Rectal smooth muscle tissue (tissue), 1 donor: ENCODE measurements at regions not wholly inside any gene's neighbourhood (a gene's known extent, or its start where the extent isn't known, plus 50 kb on each side); places are given as distances from the start of the nearest gene placed in this dataset.

Experiments
- H3K27ac ChIP-seq: one replicate; pipeline ENCODE4 v1.7.0; 2013; ENCODE audit warnings: low read depth, low read length, inconsistent platforms
- H3K27me3 ChIP-seq: one replicate; pipeline ENCODE4 v1.7.0; 2013; ENCODE audit warnings: low read length; ENCODE audit not compliant: control insufficient read depth, insufficient read depth
- H3K36me3 ChIP-seq: one replicate; pipeline ENCODE4 v1.7.0; 2013; ENCODE audit warnings: low read length; ENCODE audit not compliant: control insufficient read depth, insufficient read depth
- H3K4me1 ChIP-seq: one replicate; pipeline ENCODE4 v1.7.0; 2013; ENCODE audit warnings: low read length; ENCODE audit not compliant: control insufficient read depth, insufficient read depth
- H3K4me3 ChIP-seq: one replicate; pipeline ENCODE4 v1.7.0; 2013; ENCODE audit warnings: low read length
- H3K9ac ChIP-seq: one replicate; pipeline ENCODE4 v1.7.0; 2013; ENCODE audit warnings: low read length

DNA sequence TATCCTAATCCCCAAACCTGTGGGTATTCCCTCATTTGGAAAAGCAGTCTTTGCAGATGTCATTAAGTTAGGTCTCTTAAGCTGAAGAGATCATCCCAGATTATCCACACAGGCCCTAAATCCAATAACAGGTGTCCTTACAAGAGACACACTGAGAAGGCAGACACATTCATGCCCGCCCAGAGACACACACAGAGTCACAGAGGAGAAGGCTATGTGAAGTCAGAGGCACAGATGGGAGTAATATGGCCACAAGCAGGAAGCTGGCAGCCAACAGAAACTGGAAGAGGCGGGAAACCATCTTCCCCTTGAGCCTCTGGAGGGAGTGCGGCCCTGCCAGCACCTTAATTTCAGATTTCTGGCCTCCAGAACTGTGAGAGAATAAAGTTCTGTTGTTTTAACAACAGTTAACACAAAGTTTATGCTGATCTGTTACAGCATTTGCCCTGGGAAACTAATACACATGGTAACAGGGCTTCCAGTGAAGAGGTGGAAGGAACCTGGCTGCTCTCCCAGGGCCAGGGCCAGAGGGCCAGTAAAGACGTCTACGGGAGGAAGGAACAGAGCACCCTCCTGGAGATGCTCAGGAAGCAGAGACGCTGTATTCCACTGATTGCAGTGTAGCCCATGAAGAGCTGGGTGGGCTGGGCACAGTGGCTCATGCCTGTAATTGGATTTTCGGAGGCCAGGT is 217.5 kb downstream of the GLI2 start:
- Histone ChIP-seq H3K9ac (no peak overlapping the region), H3K27me3 (no peaks in the 10 kb centered on the region), H3K36me3 (no peaks in the 10 kb centered on the region), H3K27ac (no peak overlapping the region), H3K4me1 (no peaks in the 10 kb centered on the region), H3K4me3 (no peak overlapping the region)

DNA sequence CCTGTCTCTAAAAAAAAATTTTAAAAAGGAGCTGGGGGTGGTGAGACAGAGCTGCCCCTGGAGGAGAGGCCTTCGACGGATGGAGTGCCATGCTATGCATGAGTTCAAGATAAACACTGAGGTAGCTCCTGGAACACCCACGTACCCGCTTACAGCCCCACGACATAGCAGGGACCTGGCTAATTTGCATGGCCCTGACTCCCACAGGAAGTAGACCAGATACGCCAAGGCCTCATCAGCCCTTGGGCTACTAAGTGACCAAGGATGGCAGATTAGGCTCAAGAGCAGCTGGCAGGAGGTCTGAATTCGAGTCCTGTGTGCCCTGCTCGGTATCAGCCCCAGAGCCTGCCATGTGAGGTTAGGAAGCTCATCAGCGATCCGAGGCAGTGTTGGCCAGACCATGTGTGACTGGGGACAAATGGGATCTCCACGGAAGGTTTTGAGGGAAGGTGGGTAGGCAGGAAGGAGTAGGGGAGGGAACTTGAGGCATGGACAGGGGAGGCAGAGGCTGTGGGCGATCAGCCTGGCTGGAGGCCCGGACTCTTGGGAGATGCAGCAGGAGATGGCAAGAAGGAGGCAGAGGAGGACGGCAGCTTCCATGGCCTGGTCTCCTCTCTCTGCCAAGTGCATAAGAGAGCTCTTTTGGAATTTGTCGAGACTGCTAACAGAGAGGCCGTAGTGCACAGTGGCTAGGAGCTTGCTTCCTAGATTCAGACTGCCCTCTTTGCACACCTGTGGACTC is 218.3 kb downstream of the GLI2 start:
- no peak overlapping the region for H3K9ac ChIP-seq
- no peaks in the 10 kb centered on the region for H3K27me3 ChIP-seq
- H3K4me3 ChIP-seq = no peak overlapping the region
- no peak overlapping the region for H3K27ac ChIP-seq
- H3K36me3 ChIP-seq = no peaks in the 10 kb centered on the region
- no peaks in the 10 kb centered on the region for H3K4me1 ChIP-seq

- Histone ChIP-seq H3K27ac (no peak overlapping the region), H3K9ac (no peak overlapping the region), H3K4me3 (no peak overlapping the region), H3K36me3 (no peaks in the 10 kb centered on the region), H3K27me3 (no peaks in the 10 kb centered on the region), H3K4me1 (no peaks in the 10 kb centered on the region)
Observed at GRCh38 chr2:120954939-120955338, 219.3 kb downstream of the GLI2 start.

DNA sequence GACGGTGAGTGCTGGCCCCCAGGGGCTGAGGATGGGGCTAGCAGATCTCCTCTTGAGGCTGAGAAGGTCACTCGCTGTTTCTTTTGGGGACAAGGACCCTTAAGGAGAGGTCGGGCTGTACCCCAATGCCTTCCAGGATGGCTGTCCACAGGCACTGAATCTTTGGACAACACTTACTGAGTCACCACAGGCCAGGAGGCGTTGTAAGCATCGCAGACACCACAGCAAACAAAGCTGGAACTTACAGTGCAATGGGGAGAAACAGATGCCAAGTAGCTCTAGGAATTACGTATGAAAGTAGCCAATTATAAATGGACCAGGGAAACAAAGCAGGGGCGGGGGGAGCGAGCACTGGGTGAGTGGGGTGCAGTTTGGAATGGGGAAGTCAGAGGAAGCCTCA is 219.8 kb downstream of the GLI2 start:
- Histone ChIP-seq H3K27me3 (no peaks in the 10 kb centered on the region), H3K4me1 (no peaks in the 10 kb centered on the region), H3K36me3 (no peaks in the 10 kb centered on the region), H3K4me3 (no peak overlapping the region), H3K9ac (no peak overlapping the region), H3K27ac (no peak overlapping the region)

DNA sequence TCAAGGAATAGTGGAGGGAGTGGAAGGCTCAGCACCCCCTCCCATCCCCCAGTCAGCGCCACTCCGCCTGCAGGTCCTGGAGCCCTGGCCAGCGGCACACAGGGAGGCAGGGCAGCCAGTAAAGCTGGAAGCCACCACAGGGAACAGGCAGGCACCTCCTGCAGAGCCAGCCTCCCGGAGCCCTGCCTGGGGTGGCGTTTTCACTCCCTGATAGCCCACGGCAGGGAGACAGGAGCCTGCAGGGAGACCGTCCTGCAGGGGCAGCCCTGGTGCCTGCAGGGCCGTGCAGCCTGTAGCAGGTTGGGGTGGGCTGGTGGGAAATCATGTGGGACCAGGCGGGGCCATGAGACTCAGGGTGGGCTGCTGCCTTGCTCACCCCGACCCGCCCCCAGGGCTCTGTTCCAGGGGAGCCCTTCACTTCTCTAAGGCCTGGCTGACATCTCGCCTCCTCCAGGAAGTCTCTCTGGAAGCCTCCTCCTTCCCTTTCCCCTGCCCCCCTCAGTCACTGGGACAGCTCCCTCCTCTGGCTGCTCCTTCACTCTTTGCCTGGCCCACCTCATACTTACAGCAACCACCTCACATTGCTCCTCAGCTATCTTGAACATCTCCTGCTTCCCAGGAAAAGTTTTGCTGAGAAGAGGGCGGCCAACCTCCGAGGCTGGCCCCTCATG is 221.0 kb downstream of the GLI2 start:
- H3K27me3 ChIP-seq = no peaks in the 10 kb centered on the region
- no peak overlapping the region for H3K27ac ChIP-seq
- H3K4me3 ChIP-seq = no peak overlapping the region
- H3K36me3 ChIP-seq = no peaks in the 10 kb centered on the region
- no peaks in the 10 kb centered on the region for H3K4me1 ChIP-seq
- H3K9ac ChIP-seq = no peak overlapping the region

GRCh38 chr2:120957905-120958304 is 222.2 kb downstream of the GLI2 start:
- Histone ChIP-seq H3K9ac (no peak overlapping the region), H3K27ac (no peak overlapping the region), H3K4me1 (no peaks in the 10 kb centered on the region), H3K27me3 (no peaks in the 10 kb centered on the region), H3K36me3 (no peaks in the 10 kb centered on the region), H3K4me3 (no peak overlapping the region)

GRCh38 chr2:120958623-120959366 is 223.1 kb downstream of the GLI2 start:
- Histone ChIP-seq H3K27ac (no peak overlapping the region), H3K27me3 (no peaks in the 10 kb centered on the region), H3K36me3 (no peaks in the 10 kb centered on the region), H3K4me1 (no peaks in the 10 kb centered on the region), H3K4me3 (no peak overlapping the region), H3K9ac (no peak overlapping the region)

- Histone ChIP-seq H3K4me1 (no peaks in the 10 kb centered on the region), H3K27ac (peak overlapping the region; percentile 39), H3K4me3 (no peak overlapping the region), H3K27me3 (no peaks in the 10 kb centered on the region), H3K9ac (no peak overlapping the region), H3K36me3 (no peaks in the 10 kb centered on the region)
Observed at GRCh38 chr2:120959426-120959825, 223.8 kb downstream of the GLI2 start.

GRCh38 chr2:120960770-120961366 is 225.2 kb downstream of the GLI2 start:
- Histone ChIP-seq H3K9ac (no peak overlapping the region), H3K27me3 (no peaks in the 10 kb centered on the region), H3K4me3 (no peak overlapping the region), H3K4me1 (no peaks in the 10 kb centered on the region), H3K36me3 (no peaks in the 10 kb centered on the region), H3K27ac (no peak overlapping the region)

DNA sequence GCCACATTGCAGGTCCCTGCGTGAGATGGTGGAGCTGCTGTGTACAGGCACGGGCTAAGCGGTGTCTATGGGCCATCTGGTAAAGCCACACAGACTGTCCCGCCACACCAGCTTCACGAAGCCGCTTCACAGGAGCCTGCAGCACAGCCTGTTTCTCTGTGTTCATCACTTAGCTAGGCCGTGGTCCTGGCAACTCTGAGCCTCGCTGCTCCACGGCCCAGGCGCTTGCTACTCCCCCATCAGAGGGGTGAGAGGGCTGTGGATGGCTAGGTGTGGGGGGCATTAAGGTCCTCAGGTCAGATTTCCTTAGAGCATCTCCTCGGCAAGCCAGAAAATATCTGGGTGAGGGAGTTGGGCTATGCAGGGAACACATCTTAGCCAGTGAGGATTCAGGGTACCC is 225.7 kb downstream of the GLI2 start:
- H3K4me1 ChIP-seq = no peaks in the 10 kb centered on the region
- no peaks in the 10 kb centered on the region for H3K36me3 ChIP-seq
- H3K9ac ChIP-seq = no peak overlapping the region
- H3K27me3 ChIP-seq = no peaks in the 10 kb centered on the region
- H3K4me3 ChIP-seq = no peak overlapping the region
- H3K27ac ChIP-seq = no peak overlapping the region

GRCh38 chr2:120963997-120964705 is 228.5 kb downstream of the GLI2 start:
- H3K36me3 ChIP-seq = no peaks in the 10 kb centered on the region
- H3K4me3 ChIP-seq = no peak overlapping the region
- no peak overlapping the region for H3K27ac ChIP-seq
- H3K4me1 ChIP-seq = no peaks in the 10 kb centered on the region
- no peak overlapping the region for H3K9ac ChIP-seq
- H3K27me3 ChIP-seq = no peaks in the 10 kb centered on the region
